BLaER1 (cell line): ENCODE measurements at regions not wholly inside any gene's neighbourhood (a gene's known extent, or its start where the extent isn't known, plus 50 kb on each side); places are given as distances from the start of the nearest gene placed in this dataset.

Source experiments
- H3K27ac ChIP-seq: shearing (Covaris generic); formaldehyde crosslinking; 2 replicates; pipeline ENCODE4 v1.8.1; 2022
- H3K27me3 ChIP-seq: shearing (Covaris generic); formaldehyde crosslinking; 2 replicates; pipeline ENCODE4 v1.8.1; 2022
- H3K36me3 ChIP-seq: shearing (Covaris generic); formaldehyde crosslinking; 2 replicates; pipeline ENCODE4 v1.8.1; 2022
- H3K4me1 ChIP-seq: shearing (Covaris generic); formaldehyde crosslinking; 2 replicates; pipeline ENCODE4 v1.8.1; 2022
- H3K4me2 ChIP-seq: shearing (Covaris generic); formaldehyde crosslinking; 2 replicates; pipeline ENCODE4 v1.8.1; 2022
- H3K4me3 ChIP-seq: shearing (Covaris generic); formaldehyde crosslinking; 2 replicates; pipeline ENCODE4 v1.8.1; 2022
- H3K9ac ChIP-seq: shearing (Covaris generic); formaldehyde crosslinking; 2 replicates; pipeline ENCODE4 v1.8.1; 2022
- H3K9me3 ChIP-seq: shearing (Covaris generic); formaldehyde crosslinking; 2 replicates; pipeline ENCODE4 v1.8.1; 2022
- H4K20me1 ChIP-seq: shearing (Covaris generic); formaldehyde crosslinking; 2 replicates; pipeline ENCODE4 v1.8.1; 2022
- Cebpa-rat ChIP-seq: shearing (Covaris generic); IDR thresholded peaks from 2 replicates; pipeline ENCODE4 v1.8.1; 2022

DNA sequence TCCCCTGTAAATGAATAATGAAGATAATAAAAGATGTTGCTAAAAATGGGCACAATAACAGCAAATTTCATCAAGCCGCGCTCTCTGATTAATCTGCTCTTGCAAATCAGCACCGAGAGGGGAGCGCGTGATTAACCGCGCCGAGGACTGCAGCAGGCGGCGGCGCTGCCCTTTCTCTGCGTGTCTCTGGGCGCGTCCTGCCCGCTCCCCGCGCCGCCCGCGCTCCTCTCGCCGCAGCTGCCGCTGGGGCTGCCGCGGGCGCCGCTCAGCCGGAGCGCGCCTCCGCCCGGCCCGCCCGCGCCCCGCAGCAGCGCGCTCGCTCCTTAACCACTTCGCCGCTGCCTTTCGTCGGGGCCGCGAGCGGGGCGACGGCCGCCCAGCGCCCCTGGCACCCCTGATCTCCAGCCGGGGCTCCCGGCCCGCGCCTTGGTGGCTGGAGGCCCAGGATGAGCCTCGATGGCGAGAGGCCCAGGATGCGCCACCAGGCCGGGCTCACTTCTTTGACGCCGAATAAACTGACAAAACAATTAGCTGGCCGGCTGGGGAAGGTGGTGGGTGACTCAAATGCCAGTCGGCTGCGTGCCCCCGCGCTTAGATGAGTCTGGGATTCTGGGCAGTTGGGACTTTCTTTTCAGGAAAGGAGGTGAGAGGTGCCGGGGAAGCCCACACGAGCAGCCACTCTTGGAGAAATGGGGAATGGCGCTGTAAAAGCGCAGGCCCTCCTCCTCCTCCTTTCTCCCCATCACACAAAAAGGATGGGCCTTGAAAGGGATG is 221.4 kb upstream of the PKN2 start:
- H3K4me1 ChIP-seq = no peaks in the 10 kb centered on the region
- no peak overlapping the region for H3K4me2 ChIP-seq
- no peak for TF ChIP-seq Cebpa-rat
- H3K9ac ChIP-seq = no peak overlapping the region
- H3K27me3 ChIP-seq = no peaks in the 10 kb centered on the region
- no peaks in the 10 kb centered on the region for H4K20me1 ChIP-seq
- H3K4me3 ChIP-seq = no peak overlapping the region
- H3K27ac ChIP-seq = no peak overlapping the region
- no peaks in the 10 kb centered on the region for H3K36me3 ChIP-seq
- peaks cover 14% of the 10 kb centered on the region for H3K9me3 ChIP-seq

DNA sequence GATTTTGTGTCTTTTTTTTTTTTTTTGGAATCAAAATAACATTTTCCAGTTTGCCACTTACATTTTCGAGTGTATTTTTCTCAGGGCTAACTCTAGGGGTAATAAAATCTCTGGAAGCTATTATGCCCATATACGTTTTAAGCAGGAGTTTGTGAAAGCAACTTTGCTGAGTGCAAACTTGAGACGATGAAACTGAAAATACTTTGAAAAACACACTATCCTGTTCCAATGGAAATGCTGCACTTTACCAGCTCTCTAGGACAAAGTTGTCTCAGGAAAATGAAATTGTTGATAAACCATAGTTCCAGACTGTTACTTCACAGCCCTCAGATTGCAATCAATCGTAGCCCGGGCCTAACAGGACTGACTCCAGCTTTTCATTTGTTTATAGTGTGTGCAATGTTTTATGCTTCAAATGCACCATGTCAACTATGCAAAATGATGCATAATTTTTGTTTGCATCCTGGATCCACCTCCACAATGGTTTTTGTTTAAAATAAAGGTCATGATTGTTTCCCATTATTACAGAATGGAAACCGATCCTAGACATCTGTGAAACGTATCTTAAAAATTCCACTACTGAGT is 220.6 kb upstream of the PKN2 start:
- Histone ChIP-seq H3K27me3 (no peaks in the 10 kb centered on the region), H3K4me3 (no peak overlapping the region), H3K36me3 (no peaks in the 10 kb centered on the region), H3K4me2 (no peak overlapping the region), H3K9ac (no peak overlapping the region), H3K9me3 (peaks cover 21% of the 10 kb centered on the region), H4K20me1 (no peaks in the 10 kb centered on the region), H3K27ac (no peak overlapping the region), H3K4me1 (no peaks in the 10 kb centered on the region)
- no peak for TF ChIP-seq Cebpa-rat

DNA sequence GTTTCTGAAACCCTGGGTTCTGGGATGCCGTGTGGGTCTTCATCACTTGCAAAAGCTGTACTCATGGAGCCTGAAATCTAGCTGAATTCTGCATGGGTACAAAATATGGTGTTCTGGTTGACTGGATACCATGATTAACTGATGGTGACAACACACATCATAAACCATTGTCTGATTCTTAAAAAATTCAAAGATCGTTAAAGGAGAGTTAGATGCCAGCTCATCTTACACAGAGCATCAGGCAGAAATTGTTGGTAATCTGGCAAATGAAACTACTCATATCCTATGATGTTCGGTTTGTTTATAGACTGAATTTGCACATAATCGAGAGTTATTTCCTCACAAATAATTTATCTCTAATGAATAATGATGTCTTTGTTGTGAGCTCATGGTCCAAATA is 218.1 kb upstream of the PKN2 start:
- no peak overlapping the region for H3K4me3 ChIP-seq
- no peak overlapping the region for H3K9ac ChIP-seq
- no peak for TF ChIP-seq Cebpa-rat
- peaks cover 21% of the 10 kb centered on the region for H3K9me3 ChIP-seq
- no peak overlapping the region for H3K27ac ChIP-seq
- H3K4me2 ChIP-seq = no peak overlapping the region
- H3K27me3 ChIP-seq = no peaks in the 10 kb centered on the region
- H3K36me3 ChIP-seq = no peaks in the 10 kb centered on the region
- H4K20me1 ChIP-seq = no peaks in the 10 kb centered on the region
- no peaks in the 10 kb centered on the region for H3K4me1 ChIP-seq

DNA sequence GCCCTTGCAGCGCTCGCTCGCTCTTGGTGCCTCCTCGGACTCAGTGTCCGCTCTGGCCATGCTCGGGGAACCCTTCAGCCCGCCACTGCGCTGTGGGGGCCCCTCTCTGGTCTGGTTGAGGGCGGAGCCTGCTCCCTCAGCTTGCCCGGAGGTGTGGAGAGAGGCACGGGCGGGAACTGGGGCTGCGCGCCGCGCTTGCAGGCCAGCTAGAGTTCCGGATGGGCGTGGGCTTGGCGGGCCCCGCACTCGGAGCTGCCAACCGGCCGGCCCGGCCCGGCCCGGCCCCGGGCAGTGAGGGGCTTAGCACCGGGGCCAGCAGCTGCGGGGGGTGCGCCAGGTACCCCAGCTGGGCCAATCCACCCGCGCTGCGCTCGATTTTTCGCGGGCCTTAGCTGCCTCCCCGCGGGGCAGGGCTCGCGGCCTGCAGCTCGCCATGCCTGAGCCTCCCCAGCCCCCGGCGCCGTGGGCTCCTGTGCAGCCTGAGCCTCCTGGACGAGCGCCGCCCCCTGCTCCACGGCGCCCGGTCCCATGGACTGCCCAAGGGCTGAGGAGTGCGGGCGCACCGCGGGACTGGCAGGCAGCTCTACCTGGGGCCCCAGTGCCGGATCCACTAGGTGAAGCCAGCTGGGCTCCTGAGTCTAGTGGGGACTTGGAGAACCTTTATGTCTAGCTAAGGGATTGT is 217.0 kb upstream of the PKN2 start:
- Histone ChIP-seq H3K9ac (no peak overlapping the region), H3K36me3 (no peaks in the 10 kb centered on the region), H3K4me2 (no peak overlapping the region), H3K4me1 (no peaks in the 10 kb centered on the region), H3K4me3 (no peak overlapping the region), H3K9me3 (peaks cover 21% of the 10 kb centered on the region), H3K27ac (no peak overlapping the region), H4K20me1 (no peaks in the 10 kb centered on the region), H3K27me3 (no peaks in the 10 kb centered on the region)
- TF ChIP-seq Cebpa-rat = no peak

DNA sequence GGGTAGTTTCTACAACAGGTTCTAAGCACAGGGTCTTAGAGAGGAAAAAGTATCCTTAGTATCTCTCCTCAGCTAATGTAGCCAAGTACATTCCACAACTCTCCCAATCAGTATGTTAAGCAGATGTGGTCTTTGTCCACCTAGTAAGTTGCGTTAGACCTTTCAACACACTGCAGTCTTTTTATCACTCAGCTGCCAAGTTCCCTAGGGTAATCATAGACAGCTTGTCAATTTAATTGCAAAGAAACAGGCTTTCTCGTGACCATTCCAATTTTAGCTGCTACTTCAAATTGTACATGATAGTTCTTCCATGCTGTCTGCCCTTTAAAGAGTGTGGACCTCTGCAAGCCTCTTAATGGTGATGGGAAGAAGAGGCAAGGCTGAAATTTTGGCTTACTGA is 211.8 kb upstream of the PKN2 start:
- TF ChIP-seq Cebpa-rat = no peak
- H3K36me3 ChIP-seq = no peaks in the 10 kb centered on the region

DNA sequence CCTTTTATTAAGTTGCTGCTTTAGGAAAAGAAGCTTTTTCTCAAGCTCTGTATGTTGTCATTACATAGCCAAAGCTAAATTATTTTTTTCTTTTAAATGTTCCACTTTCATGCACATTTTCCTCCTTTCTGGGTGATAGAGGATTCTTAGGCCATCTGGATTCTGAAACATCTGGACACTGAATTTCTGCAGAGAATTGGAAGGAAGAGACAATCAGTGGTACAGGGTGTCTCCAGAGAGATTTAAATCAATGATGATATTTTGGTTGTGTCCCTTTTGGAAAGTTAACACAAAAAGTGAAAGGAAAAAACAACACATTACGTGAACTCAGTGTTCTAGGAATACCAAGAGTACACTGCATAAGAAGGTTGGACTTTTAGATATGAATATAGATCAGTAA is 211.4 kb upstream of the PKN2 start:
- Histone ChIP-seq H3K4me2 (no peak overlapping the region), H3K9ac (no peak overlapping the region), H3K4me3 (no peak overlapping the region), H3K4me1 (no peaks in the 10 kb centered on the region), H3K27ac (no peak overlapping the region), H3K36me3 (no peaks in the 10 kb centered on the region), H3K27me3 (no peaks in the 10 kb centered on the region), H3K9me3 (peaks cover 7% of the 10 kb centered on the region; the same call in 1 of the 2 replicates), H4K20me1 (no peaks in the 10 kb centered on the region)
- no peak for TF ChIP-seq Cebpa-rat

More for the DNA sequence above, 211.8 kb upstream of the PKN2 start:
- H3K27me3 ChIP-seq = no peaks in the 10 kb centered on the region
- no peak overlapping the region for H3K4me2 ChIP-seq
- no peak overlapping the region for H3K4me3 ChIP-seq
- peaks cover 10% of the 10 kb centered on the region for H3K9me3 ChIP-seq
- H3K9ac ChIP-seq = no peak overlapping the region
- no peak overlapping the region for H3K27ac ChIP-seq
- H3K4me1 ChIP-seq = no peaks in the 10 kb centered on the region
- no peaks in the 10 kb centered on the region for H4K20me1 ChIP-seq

DNA sequence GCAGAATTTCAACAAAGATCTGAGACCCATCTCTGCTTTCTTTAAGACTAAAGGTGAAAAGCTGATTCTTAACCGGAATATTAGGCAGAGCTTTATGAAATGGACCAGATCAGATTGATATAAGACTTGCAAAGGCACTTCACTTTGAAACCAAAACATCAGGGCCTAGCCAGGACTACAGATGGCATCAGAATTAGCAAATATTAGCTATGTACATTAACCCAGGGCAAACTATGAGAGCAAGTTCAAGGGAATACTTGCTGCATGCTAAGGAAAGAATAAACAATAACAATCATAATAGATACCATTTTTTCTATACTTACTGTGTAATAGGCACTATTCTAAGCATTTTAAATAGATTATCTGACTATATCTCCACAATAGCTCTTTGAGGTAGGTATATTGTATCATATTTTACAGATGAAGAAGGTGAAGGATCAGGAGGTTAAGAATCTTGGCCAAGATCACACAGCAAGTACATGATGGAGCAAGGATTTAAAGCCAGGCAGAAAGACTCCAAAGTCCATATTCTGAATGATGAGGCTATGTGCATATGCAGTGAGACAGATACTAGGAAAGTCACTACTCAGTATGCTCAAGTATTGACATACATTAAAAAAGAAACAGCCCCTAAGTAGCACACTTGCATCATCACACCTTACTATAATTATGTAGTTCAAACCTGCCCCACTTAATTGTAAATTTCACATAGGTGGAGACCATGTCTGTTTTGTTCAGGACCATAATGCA is 209.3 kb upstream of the PKN2 start:
- Histone ChIP-seq H3K9ac (no peak overlapping the region), H3K9me3 (no peaks in the 10 kb centered on the region), H3K36me3 (no peaks in the 10 kb centered on the region), H3K27me3 (no peaks in the 10 kb centered on the region), H3K27ac (no peak overlapping the region), H3K4me1 (no peaks in the 10 kb centered on the region), H4K20me1 (no peaks in the 10 kb centered on the region), H3K4me3 (no peak overlapping the region), H3K4me2 (no peak overlapping the region)
- TF ChIP-seq Cebpa-rat = no peak

DNA sequence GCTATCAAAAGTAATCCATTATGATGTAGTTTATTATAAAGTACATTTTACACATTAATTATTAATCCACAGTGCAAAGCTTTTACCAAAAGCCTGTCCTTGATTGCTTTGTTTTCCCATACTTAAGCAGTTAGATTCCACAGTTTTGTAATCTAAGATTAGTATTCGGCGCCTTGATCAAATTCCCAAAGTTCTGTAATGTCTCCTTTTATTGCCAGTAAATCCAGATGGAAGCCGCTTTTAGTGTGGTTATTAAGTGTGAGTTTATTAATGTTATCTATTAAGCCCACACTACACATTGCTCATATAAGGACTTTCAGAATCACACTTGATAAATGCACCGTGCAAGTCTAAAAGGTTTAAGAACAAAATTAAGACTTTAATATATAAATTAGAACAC is 199.2 kb upstream of the PKN2 start:
- Histone ChIP-seq H3K4me1 (no peaks in the 10 kb centered on the region), H3K4me2 (no peak overlapping the region), H3K9ac (no peak overlapping the region), H3K9me3 (no peaks in the 10 kb centered on the region), H3K27me3 (no peaks in the 10 kb centered on the region), H3K36me3 (no peaks in the 10 kb centered on the region), H4K20me1 (no peaks in the 10 kb centered on the region), H3K27ac (no peak overlapping the region), H3K4me3 (no peak overlapping the region)
- TF ChIP-seq Cebpa-rat = no peak

DNA sequence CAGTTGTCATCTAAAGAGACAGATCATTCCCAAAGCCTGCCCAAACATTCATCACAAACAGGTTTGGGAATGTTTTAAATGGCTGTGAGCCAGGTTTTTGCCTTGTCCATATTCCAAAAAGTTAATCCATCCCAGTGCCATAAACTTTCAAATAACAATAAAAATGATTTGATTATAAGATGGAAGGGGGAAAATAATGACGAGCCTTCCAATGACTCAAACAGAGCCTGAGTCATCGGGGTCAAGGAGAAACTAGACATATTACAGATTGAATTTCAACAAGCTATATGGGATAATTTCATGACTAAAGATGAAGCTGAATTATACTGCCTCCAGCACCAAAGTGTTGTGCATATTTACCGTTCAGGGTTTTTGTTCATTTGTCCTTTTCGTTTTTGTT is 195.8 kb upstream of the PKN2 start:
- H3K4me1 ChIP-seq = no peaks in the 10 kb centered on the region
- no peak overlapping the region for H3K4me2 ChIP-seq
- no peaks in the 10 kb centered on the region for H3K9me3 ChIP-seq
- no peaks in the 10 kb centered on the region for H3K27me3 ChIP-seq
- no peak overlapping the region for H3K9ac ChIP-seq
- no peak overlapping the region for H3K4me3 ChIP-seq
- H3K27ac ChIP-seq = no peak overlapping the region
- TF ChIP-seq Cebpa-rat = no peak
- no peaks in the 10 kb centered on the region for H4K20me1 ChIP-seq
- H3K36me3 ChIP-seq = no peaks in the 10 kb centered on the region

DNA sequence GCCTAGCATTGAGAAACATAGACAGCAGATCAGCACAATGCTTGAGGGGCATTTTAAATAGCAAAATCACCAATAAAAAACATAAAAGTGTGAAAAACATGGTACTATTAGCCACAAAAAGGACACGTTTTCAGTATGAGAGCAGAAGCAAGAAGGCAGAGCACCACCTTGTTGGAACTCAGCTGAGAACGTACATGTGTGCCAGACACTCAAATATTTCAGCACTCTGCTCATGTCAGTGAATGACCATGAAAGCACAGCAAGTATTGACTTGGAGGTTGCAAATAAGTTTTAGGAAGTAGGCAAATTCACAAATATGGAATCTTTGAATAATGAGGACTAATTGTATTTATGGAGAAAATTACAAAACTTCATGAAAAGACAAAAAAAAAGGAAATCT is 193.4 kb upstream of the PKN2 start:
- no peaks in the 10 kb centered on the region for H3K27me3 ChIP-seq

More for the DNA sequence above, 193.4 kb upstream of the PKN2 start:
- Histone ChIP-seq H3K4me3 (no peak overlapping the region), H3K4me2 (no peak overlapping the region), H3K36me3 (no peaks in the 10 kb centered on the region), H3K4me1 (no peaks in the 10 kb centered on the region), H3K27ac (no peak overlapping the region), H3K9me3 (no peaks in the 10 kb centered on the region), H4K20me1 (no peaks in the 10 kb centered on the region), H3K9ac (no peak overlapping the region)
- no peak for TF ChIP-seq Cebpa-rat
